SIG-M5 treated with dmso at 0.1 percent for 504 hours (cell line): ENCODE measurements at regions not wholly inside any gene's neighbourhood (a gene's known extent, or its start where the extent isn't known, plus 50 kb on each side); places are given as distances from the start of the nearest gene placed in this dataset.

Experiments
- DNase-seq: peaks from one replicate; lab custom pipeline; 2025; ENCODE audit not compliant: unreplicated experiment; lab: John Stamatoyannopoulos, UW

- DNase-seq, result no peak
Measured at GRCh38 chr9:17019398-17019797, 115.4 kb upstream of the CNTLN start.

GRCh38 chr9:17018540-17019196 lies 116.2 kb upstream of the CNTLN start:
- DNase-seq, result no peak

GRCh38 chr9:17017931-17018491 lies 116.8 kb upstream of the CNTLN start:
- DNase-seq, result no peak

- DNase-seq, result no peak
Measured at GRCh38 chr9:17013891-17014290, 120.9 kb upstream of the CNTLN start.

- DNase-seq, result no peak
Measured at GRCh38 chr9:17013010-17013409, 121.8 kb upstream of the CNTLN start.

- DNase-seq, result no peak
Measured at GRCh38 chr9:17011880-17012279, 123.0 kb upstream of the CNTLN start.

GRCh38 chr9:17009071-17009470 lies 125.8 kb upstream of the CNTLN start:
- no peak for DNase-seq

- no peak for DNase-seq
Measured at GRCh38 chr9:17005056-17005823, 129.6 kb upstream of the CNTLN start.

GRCh38 chr9:17004500-17004899 lies 130.3 kb upstream of the CNTLN start:
- DNase-seq, result no peak

- no peak for DNase-seq
Measured at GRCh38 chr9:17003576-17004240, 131.1 kb upstream of the CNTLN start.

GRCh38 chr9:16996901-16997491 lies 126.5 kb upstream of the BNC2 start:
- DNase-seq, result no peak

GRCh38 chr9:16992138-16992537 lies 121.7 kb upstream of the BNC2 start:
- no peak for DNase-seq

- no peak for DNase-seq
Measured at GRCh38 chr9:16987026-16987425, 116.6 kb upstream of the BNC2 start.

GRCh38 chr9:16986556-16986955 lies 116.1 kb upstream of the BNC2 start:
- DNase-seq, result no peak

- DNase-seq, result no peak
Measured at GRCh38 chr9:16985559-16986348, 115.3 kb upstream of the BNC2 start.

- no peak for DNase-seq
Measured at GRCh38 chr9:16982780-16983310, 112.4 kb upstream of the BNC2 start.

GRCh38 chr9:16976427-16976826 lies 106.0 kb upstream of the BNC2 start:
- no peak for DNase-seq

GRCh38 chr9:16974436-16974835 lies 104.0 kb upstream of the BNC2 start:
- no peak for DNase-seq

GRCh38 chr9:16970321-16970720 lies 99.9 kb upstream of the BNC2 start:
- no peak for DNase-seq

GRCh38 chr9:16964228-16964627 lies 93.8 kb upstream of the BNC2 start:
- DNase-seq, result no peak
